Rectal smooth muscle tissue (tissue), 1 donor: ENCODE measurements at regions not wholly inside any gene's neighbourhood (a gene's known extent, or its start where the extent isn't known, plus 50 kb on each side); places are given as distances from the start of the nearest gene placed in this dataset.

Experiments
- H3K27ac ChIP-seq: one replicate; pipeline ENCODE4 v1.7.0; 2013; ENCODE audit warnings: low read depth, low read length, inconsistent platforms
- H3K27me3 ChIP-seq: one replicate; pipeline ENCODE4 v1.7.0; 2013; ENCODE audit warnings: low read length; ENCODE audit not compliant: control insufficient read depth, insufficient read depth
- H3K36me3 ChIP-seq: one replicate; pipeline ENCODE4 v1.7.0; 2013; ENCODE audit warnings: low read length; ENCODE audit not compliant: control insufficient read depth, insufficient read depth
- H3K4me1 ChIP-seq: one replicate; pipeline ENCODE4 v1.7.0; 2013; ENCODE audit warnings: low read length; ENCODE audit not compliant: control insufficient read depth, insufficient read depth
- H3K4me3 ChIP-seq: one replicate; pipeline ENCODE4 v1.7.0; 2013; ENCODE audit warnings: low read length
- H3K9ac ChIP-seq: one replicate; pipeline ENCODE4 v1.7.0; 2013; ENCODE audit warnings: low read length

DNA sequence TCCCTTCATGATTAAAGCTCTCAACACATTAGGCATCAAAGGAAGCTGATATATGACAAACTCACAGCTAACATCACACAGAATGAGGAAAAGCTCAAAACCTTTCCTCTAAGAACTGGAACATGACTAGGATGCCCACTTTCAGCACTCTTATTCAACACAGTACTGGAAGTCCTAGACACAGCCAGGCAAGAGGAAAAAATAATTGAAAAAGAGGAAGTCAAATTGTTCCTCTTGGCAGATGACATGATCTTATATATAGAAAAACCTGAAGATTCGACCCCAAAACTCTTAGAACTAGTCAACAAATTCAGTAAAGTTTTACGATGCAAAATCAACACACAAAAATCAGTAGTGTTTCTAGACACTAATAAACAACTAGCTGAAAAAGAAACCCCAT is 144.3 kb upstream of the NREP start:
- H3K27ac ChIP-seq: no peak overlapping the region
- no peaks in the 10 kb centered on the region for H3K27me3 ChIP-seq

DNA sequence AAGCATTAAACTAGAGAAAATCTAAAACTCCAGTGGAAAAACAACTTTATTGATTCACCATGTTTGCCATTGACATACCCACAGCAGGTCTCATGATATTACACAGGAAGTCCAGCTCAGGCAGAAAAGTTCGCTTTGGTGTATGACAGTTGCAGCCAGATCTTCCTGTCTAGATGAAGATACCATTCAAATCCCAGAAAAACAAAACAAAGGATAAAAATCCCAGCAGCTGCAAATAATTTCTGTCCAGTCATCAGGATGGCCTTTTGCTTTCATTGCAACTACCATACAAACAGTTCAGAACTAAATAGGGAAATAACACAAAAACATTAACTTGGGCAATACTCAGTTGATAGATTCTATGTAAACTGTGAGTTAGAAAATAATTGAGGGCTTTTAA is 136.0 kb upstream of the NREP start:
- H3K36me3 ChIP-seq: no peaks in the 10 kb centered on the region
- no peak overlapping the region for H3K4me3 ChIP-seq
- H3K9ac ChIP-seq: no peak overlapping the region
- H3K27me3 ChIP-seq: no peaks in the 10 kb centered on the region
- no peak overlapping the region for H3K27ac ChIP-seq
- no peaks in the 10 kb centered on the region for H3K4me1 ChIP-seq

More for the DNA sequence above, 144.3 kb upstream of the NREP start:
- no peaks in the 10 kb centered on the region for H3K36me3 ChIP-seq
- no peak overlapping the region for H3K4me3 ChIP-seq
- no peak overlapping the region for H3K9ac ChIP-seq
- no peaks in the 10 kb centered on the region for H3K4me1 ChIP-seq

DNA sequence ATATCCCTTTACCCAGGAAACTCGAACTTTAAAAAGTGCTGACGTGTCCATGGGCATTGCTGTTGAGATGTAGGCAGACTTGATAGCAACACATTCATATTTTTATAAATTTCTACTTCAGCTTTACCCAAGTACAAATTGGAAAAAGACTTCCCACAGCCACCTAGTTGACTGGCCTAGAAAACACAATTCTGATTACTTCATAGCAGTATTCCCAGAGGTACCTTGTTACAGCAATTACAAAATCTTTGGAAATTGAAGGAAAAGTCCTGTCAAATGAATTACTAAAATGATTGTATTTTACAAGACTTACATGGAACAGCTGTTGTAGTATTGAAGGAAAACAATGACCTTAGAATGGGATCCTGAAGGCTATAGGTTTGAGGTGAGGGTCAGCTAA is 130.7 kb upstream of the NREP start:
- Histone ChIP-seq H3K4me1 (no peaks in the 10 kb centered on the region), H3K4me3 (no peak overlapping the region), H3K27ac (no peak overlapping the region), H3K36me3 (no peaks in the 10 kb centered on the region), H3K27me3 (no peaks in the 10 kb centered on the region), H3K9ac (no peak overlapping the region)

DNA sequence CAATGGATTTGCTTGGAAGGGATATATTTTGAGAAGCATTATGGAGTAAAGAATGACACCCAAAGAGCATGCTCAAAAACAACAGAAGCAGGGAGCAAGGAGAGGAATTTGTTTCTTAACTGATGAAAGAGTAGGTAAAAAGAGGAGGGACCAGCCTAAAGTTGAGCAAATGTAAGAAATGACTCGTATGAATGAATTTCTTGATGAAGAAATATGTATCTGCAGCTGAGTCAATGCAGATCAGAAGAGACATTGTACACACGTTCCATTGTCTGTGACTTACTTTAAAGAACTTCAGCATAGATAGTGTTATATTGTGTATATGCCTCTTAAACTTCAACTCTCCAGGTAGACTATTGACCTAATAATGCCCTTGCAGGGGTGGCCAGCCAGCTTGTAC is 112.7 kb upstream of the NREP start:
- no peak overlapping the region for H3K27ac ChIP-seq
- no peak overlapping the region for H3K4me3 ChIP-seq
- no peak overlapping the region for H3K9ac ChIP-seq
- no peaks in the 10 kb centered on the region for H3K27me3 ChIP-seq
- no peaks in the 10 kb centered on the region for H3K36me3 ChIP-seq
- no peaks in the 10 kb centered on the region for H3K4me1 ChIP-seq

DNA sequence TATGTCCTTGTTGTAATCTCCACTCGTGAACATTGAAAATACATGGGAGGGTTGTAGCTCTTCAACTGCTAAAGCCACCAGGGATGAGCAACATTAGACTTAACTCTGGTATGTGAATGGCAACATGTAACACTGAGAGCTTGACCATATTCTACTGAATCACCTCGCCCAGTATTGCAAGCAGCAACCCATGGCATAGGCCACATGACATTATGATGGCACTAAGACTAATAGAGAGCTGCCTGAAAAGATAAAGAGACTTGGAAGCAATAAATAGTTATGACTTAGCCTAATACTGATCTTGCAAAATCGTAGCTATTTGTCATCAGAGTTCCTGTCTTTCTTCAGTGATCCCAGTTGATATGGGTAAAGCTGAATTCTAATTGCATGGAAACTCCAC is 108.4 kb upstream of the NREP start:
- no peak overlapping the region for H3K9ac ChIP-seq
- no peaks in the 10 kb centered on the region for H3K27me3 ChIP-seq
- no peaks in the 10 kb centered on the region for H3K36me3 ChIP-seq
- H3K27ac ChIP-seq: no peak overlapping the region
- no peak overlapping the region for H3K4me3 ChIP-seq
- no peaks in the 10 kb centered on the region for H3K4me1 ChIP-seq

DNA sequence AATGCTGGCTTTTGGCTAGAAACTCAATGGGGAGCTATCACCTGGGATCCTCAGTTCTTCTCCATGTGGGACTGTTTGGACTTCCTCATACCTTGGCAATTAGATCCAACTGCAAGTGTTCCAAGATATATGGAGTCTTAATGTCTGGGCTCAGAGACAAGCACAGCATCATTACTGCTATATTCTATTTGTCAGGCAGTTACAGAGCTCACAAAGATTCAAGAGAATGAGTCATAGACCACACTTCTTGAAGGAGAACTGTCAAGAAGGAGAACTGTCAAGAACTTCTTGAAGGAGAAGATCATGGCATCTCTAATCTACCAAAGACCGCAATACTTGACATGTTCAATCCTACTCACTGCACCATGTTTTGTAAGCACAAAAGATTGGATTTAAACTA is 106.8 kb upstream of the NREP start:
- Histone ChIP-seq H3K9ac (no peak overlapping the region), H3K4me1 (peaks cover 3% of the 10 kb centered on the region), H3K36me3 (no peaks in the 10 kb centered on the region), H3K4me3 (no peak overlapping the region), H3K27ac (no peak overlapping the region), H3K27me3 (no peaks in the 10 kb centered on the region)

DNA sequence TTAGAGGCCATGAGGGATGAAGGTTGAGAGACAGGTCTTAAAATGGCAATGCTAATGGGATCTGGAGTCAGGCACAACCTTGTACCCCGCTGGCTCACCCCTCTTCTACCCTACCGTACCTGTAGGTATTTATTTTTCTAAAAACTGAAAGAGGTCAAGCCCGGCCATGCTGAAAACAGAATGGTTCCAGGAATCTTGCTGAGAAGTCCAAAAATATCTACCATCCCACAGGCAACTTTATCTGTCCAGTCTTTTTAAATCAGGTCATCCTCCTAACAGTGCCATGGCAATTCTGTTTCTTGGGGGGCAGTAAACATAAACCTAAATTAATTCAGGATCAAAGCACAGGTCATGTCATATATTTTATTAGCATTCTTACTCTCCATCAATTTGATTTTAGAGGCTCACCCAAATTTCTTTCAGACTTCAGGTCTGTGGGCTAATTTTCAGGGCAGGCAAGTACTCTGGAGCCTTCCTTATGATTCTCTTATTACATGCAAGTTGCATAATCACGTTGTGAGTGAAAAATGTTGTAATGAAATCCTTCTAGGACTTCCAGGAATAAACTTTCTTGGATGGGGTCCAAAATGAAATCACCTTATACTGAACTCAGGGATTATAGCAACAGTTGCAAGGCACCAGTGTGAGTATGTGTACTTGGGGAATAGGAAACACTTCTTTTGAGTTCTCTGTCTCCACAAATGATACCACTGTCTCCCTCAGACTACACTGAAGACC is 102.7 kb upstream of the NREP start:
- Histone ChIP-seq H3K27ac (no peak overlapping the region), H3K36me3 (no peaks in the 10 kb centered on the region), H3K27me3 (no peaks in the 10 kb centered on the region), H3K9ac (no peak overlapping the region), H3K4me3 (no peak overlapping the region), H3K4me1 (peaks cover 3% of the 10 kb centered on the region)

DNA sequence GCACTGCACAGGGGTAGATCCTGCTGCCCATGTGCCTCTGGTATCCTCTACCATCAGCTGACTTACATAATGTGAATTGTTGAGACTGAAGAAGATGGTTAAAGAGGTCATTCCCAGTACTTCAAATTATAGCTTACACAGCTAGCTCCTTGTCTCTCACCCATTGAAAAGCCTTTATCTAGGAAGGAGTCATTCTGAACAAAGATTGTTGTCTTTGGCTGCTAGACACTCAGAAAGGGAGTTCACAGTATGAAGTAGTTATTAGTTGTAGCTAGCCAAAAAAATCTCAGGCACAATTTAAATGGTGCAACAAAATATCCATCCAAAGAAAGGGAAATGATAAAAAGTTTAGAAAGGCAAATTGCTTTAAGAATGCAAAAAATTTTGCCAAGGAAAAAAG is 102.0 kb upstream of the NREP start:
- no peak overlapping the region for H3K27ac ChIP-seq
- H3K36me3 ChIP-seq: no peaks in the 10 kb centered on the region
- H3K27me3 ChIP-seq: no peaks in the 10 kb centered on the region
- no peak overlapping the region for H3K4me3 ChIP-seq
- H3K9ac ChIP-seq: no peak overlapping the region
- H3K4me1 ChIP-seq: peaks cover 3% of the 10 kb centered on the region

DNA sequence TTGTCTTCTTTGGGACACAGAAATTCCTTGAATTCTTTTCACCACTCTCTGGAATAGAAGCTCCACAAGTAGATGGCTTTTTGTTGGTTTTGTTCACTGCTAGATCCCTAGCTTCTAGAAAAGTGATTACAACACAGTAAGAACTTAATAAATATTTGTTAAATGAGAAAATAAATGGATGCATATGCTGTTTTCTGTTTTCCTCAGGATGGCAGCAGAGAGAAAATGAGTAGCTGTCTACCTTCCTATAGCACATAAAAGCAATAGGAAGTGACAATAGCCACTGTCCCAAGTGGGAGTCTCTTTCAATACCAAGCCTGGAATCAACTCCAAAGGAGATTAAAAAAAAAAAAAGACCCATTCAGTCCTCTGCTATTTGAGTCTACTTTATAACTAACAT is 100.6 kb upstream of the NREP start:
- H3K27me3 ChIP-seq: no peaks in the 10 kb centered on the region
- H3K9ac ChIP-seq: no peak overlapping the region
- no peak overlapping the region for H3K27ac ChIP-seq
- no peak overlapping the region for H3K4me3 ChIP-seq
- H3K4me1 ChIP-seq: peaks cover 3% of the 10 kb centered on the region
- no peaks in the 10 kb centered on the region for H3K36me3 ChIP-seq

DNA sequence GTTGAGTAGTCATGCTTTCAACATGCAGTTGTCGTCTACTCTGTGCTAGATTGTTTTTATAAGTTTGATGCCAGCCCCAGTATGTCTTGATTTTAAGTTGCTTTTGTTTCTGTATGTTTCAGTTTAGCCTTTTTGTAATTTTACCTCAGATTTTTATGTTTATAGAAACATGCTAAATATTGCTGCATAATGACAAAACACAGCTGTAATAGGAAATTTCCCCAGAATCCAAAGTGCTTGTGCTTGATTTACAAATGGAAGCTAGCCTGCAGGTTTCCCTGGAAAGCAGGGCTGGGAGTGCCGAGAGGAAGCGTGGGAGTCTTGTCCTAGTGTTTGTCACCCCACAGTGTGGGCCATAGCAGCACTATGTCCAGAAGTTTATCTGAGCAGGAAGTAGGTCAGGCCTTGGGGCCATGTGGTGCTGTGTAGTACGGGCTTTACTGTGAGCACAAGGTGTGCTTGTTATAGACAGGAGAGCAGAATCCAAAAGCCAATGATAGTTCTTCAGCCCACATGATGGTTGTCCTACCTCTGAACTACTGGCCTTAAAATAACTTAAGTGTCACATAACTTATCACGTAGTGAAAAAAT is 100.0 kb upstream of the NREP start:
- no peaks in the 10 kb centered on the region for H3K36me3 ChIP-seq
- peaks cover 3% of the 10 kb centered on the region for H3K4me1 ChIP-seq
- no peaks in the 10 kb centered on the region for H3K27me3 ChIP-seq
- H3K4me3 ChIP-seq: no peak overlapping the region
- no peak overlapping the region for H3K27ac ChIP-seq
- no peak overlapping the region for H3K9ac ChIP-seq

DNA sequence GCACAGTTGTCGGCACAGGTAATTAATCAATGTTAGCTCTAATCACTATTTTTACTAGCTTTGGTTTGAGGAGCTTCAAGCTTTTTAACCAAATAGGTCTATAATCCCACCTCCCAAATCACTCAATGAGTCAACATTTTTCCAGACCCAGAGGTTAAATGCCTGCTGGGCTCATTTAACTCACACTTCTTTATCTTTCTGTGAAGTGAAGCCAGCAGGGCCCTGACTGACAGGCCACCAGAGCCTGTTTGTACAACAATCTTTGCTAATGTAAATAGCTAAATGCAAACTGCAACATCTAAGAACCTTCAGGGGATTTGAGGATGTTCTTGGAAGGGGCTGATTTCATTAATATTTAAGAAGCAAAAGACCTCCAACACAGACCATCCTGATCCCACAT is 98.4 kb upstream of the NREP start:
- Histone ChIP-seq H3K4me1 (peaks cover 3% of the 10 kb centered on the region), H3K4me3 (no peak overlapping the region), H3K27me3 (no peaks in the 10 kb centered on the region), H3K9ac (no peak overlapping the region), H3K27ac (no peak overlapping the region), H3K36me3 (no peaks in the 10 kb centered on the region)

DNA sequence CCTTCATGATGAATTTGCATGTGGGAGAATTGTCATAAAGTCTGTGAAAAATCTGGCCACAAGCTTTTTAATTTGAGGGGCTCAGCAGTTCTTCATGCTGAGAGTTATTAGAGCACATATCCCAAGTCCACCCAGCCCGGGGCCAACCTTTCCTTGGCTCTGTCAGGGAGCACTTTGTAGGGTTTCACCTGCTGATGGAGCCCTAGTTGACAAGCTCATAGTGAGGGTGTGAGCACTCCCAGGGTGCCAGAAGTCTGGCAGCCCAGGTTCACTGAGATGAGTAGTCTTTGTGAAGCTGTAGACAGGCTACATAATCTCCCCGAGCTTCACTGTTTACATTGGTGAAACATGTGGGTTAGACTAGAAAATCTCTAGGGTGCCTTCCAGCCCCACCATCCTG is 97.2 kb upstream of the NREP start:
- Histone ChIP-seq H3K27ac (no peak overlapping the region), H3K4me1 (no peaks in the 10 kb centered on the region), H3K4me3 (no peak overlapping the region), H3K27me3 (no peaks in the 10 kb centered on the region), H3K36me3 (no peaks in the 10 kb centered on the region), H3K9ac (no peak overlapping the region)

DNA sequence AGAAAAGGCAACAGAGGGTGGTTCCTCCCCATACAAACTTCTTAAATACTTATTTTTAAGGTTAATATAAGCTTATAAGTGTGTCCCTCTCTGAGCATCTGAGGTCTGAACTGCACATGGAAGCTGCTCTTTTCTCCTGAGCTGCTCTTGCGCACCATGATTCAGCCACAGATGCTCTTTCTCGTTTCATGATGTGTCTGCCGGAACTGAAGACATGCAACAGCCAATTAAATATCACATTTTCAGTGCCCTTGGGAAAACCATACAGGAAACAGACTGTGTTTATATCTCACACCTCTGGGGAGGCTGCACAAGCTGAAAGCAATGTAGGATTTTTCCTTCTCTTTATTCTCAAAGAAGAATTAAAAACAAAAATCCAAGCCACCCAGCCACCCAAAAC is 96.8 kb upstream of the NREP start:
- Histone ChIP-seq H3K9ac (no peak overlapping the region), H3K27ac (no peak overlapping the region), H3K4me1 (no peaks in the 10 kb centered on the region), H3K27me3 (no peaks in the 10 kb centered on the region), H3K36me3 (no peaks in the 10 kb centered on the region), H3K4me3 (no peak overlapping the region)
